ENCODE measurements at regions not wholly inside any gene's neighbourhood (a gene's known extent, or its start where the extent isn't known, plus 50 kb on each side); places are given as distances from the start of the nearest gene placed in this dataset.

- no peak overlapping the region for H3K4me3 Mint-ChIP-seq
- DNase-seq, result no peak
- H3K27ac Mint-ChIP-seq, result no peak overlapping the region
- H3K36me3 Mint-ChIP-seq (ENCODE audit: low read depth), result no peaks in the 10 kb centered on the region
- TF ChIP-seq CTCF (IDR thresholded peaks at IDR 0.05), result no peak
- no peaks in the 10 kb centered on the region for H3K4me1 Mint-ChIP-seq (ENCODE audit: low read depth)
- peaks cover 1% of the 10 kb centered on the region; the same call in 1 of the 2 replicates for H3K27me3 Mint-ChIP-seq (ENCODE audit: insufficient read depth)
- no peaks in the 10 kb centered on the region for H3K9me3 Mint-ChIP-seq
Measured at GRCh38 chr6:8990075-8990474, 554.7 kb upstream of the SLC35B3 start.

- Mint-ChIP-seq H3K27ac (no peak overlapping the region), H3K27me3 (ENCODE audit: insufficient read depth) (no peaks in the 10 kb centered on the region), H3K9me3 (no peaks in the 10 kb centered on the region), H3K4me3 (peak overlapping the region; percentile 36; the same call in 1 of the 2 replicates), H3K4me1 (ENCODE audit: low read depth) (peaks cover 20% of the 10 kb centered on the region), H3K36me3 (ENCODE audit: low read depth) (no peaks in the 10 kb centered on the region)
- TF ChIP-seq CTCF (IDR thresholded peaks at IDR 0.05), result peak; percentile 98
- peak; percentile 56 for DNase-seq
Measured at GRCh38 chr6:8983202-8983688, 547.9 kb upstream of the SLC35B3 start.

- H3K9me3 Mint-ChIP-seq, result no peaks in the 10 kb centered on the region
- peak overlapping the region; percentile 36; the same call in 1 of the 2 replicates for H3K4me3 Mint-ChIP-seq
- no peaks in the 10 kb centered on the region for H3K36me3 Mint-ChIP-seq (ENCODE audit: low read depth)
- no peak for DNase-seq
- no peaks in the 10 kb centered on the region for H3K27me3 Mint-ChIP-seq (ENCODE audit: insufficient read depth)
- TF ChIP-seq CTCF (IDR thresholded peaks at IDR 0.05), result no peak
- H3K27ac Mint-ChIP-seq, result no peak overlapping the region
- H3K4me1 Mint-ChIP-seq (ENCODE audit: low read depth), result peaks cover 20% of the 10 kb centered on the region
Measured at GRCh38 chr6:8982668-8983067, 547.3 kb upstream of the SLC35B3 start.

- Mint-ChIP-seq H3K27me3 (ENCODE audit: insufficient read depth) (no peaks in the 10 kb centered on the region), H3K36me3 (ENCODE audit: low read depth) (peaks cover 10% of the 10 kb centered on the region; the same call in 1 of the 2 replicates), H3K4me1 (ENCODE audit: low read depth) (no peaks in the 10 kb centered on the region), H3K27ac (no peak overlapping the region), H3K4me3 (no peak overlapping the region), H3K9me3 (peaks cover 15% of the 10 kb centered on the region)
- no peak for DNase-seq
- no peak for TF ChIP-seq CTCF (IDR thresholded peaks at IDR 0.05)
Measured at GRCh38 chr6:8973395-8973794, 538.0 kb upstream of the SLC35B3 start.

- Mint-ChIP-seq H3K4me1 (ENCODE audit: low read depth) (peaks cover 9% of the 10 kb centered on the region; the same call in 1 of the 2 replicates), H3K27me3 (ENCODE audit: insufficient read depth) (0 out of 2 replicates have a peak, but pooled peaks cover 2% of the 10 kb centered on the region), H3K4me3 (no peak overlapping the region), H3K27ac (no peak overlapping the region), H3K9me3 (peaks cover 19% of the 10 kb centered on the region), H3K36me3 (ENCODE audit: low read depth) (peaks cover 10% of the 10 kb centered on the region; the same call in 1 of the 2 replicates)
- TF ChIP-seq CTCF (IDR thresholded peaks at IDR 0.05), result no peak
- no peak for DNase-seq
Measured at GRCh38 chr6:8969747-8970146, 534.4 kb upstream of the SLC35B3 start.

All from HFFc6 (cell line).